ENCODE measurements at regions not wholly inside any gene's neighbourhood (a gene's known extent, or its start where the extent isn't known, plus 50 kb on each side); places are given as distances from the start of the nearest gene placed in this dataset.

DNA sequence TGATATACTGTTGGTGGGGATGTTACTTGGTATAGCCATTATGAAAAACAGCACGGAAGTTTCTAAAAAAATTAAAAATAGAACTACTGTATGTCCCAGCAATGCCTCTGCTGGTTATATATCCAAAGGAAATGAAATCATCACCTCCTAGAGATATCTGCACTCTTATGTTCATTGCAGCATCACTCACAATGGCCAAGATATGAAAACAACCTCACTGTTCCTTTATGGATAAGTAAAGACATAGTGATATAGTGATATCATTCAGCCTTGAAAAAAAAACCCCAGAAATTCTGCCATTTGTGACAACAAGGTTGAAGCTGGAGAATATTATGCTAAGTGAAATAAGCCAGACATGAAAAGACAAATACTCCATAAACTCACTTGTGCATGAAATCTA lies 543.8 kb upstream of the SLIT2 start:
- no peak for DNase-seq (ENCODE audit: low read depth)
- H3K4me3 ChIP-seq (ENCODE audit: low read depth, low read length): no peak overlapping the region
- TF ChIP-seq, protein P1, sequence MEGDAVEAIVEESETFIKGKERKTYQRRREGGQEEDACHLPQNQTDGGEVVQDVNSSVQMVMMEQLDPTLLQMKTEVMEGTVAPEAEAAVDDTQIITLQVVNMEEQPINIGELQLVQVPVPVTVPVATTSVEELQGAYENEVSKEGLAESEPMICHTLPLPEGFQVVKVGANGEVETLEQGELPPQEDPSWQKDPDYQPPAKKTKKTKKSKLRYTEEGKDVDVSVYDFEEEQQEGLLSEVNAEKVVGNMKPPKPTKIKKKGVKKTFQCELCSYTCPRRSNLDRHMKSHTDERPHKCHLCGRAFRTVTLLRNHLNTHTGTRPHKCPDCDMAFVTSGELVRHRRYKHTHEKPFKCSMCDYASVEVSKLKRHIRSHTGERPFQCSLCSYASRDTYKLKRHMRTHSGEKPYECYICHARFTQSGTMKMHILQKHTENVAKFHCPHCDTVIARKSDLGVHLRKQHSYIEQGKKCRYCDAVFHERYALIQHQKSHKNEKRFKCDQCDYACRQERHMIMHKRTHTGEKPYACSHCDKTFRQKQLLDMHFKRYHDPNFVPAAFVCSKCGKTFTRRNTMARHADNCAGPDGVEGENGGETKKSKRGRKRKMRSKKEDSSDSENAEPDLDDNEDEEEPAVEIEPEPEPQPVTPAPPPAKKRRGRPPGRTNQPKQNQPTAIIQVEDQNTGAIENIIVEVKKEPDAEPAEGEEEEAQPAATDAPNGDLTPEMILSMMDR (conservative IDR thresholded peaks at IDR 0.05; ENCODE audit: low read depth, low read length): no peak

DNA sequence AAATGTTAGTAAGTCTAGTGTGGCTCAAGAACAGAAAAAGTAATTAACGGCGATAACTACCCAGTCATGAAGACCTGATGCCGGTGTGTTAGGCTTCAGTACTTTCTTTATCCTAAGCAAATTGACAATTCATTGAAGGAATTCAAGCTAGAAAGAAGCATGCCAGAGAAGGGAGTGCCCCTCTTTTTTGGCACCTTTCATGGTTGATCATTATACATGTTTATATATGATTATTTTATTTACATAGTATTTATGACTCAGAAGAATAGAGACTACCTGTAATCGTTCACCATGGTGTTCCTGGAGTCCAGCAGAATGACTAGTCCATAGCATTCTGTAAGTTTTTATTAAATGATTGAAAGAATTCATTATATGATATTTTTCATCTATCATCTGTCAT lies 548.3 kb upstream of the SLIT2 start:
- no peak overlapping the region for H3K4me3 ChIP-seq (ENCODE audit: low read depth, low read length)
- no peak for DNase-seq (ENCODE audit: low read depth)
- TF ChIP-seq, protein P1 (conservative IDR thresholded peaks at IDR 0.05; ENCODE audit: low read depth, low read length): no peak

DNA sequence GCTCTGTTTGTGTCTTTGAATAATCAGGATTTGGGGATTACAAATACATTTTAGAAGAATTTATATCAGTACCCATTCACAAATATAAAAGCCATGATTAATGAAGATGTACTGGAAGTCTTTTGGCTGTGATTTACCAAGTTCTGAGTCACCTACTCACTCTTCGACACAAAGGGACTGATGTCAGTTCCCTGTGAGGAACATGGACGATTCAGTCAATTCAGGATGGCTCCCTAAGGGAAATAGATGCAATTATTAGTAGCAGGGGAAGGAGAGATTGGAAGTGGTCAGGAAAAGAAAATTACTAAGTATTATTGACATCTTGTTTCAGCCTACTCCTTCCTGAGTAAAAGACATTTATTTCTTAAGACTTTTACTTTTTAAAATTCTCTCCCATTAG lies 550.7 kb upstream of the SLIT2 start:
- TF ChIP-seq, protein P1 (conservative IDR thresholded peaks at IDR 0.05; ENCODE audit: low read depth, low read length): no peak
- no peak for DNase-seq (ENCODE audit: low read depth)
- H3K4me3 ChIP-seq (ENCODE audit: low read depth, low read length): no peak overlapping the region

DNA sequence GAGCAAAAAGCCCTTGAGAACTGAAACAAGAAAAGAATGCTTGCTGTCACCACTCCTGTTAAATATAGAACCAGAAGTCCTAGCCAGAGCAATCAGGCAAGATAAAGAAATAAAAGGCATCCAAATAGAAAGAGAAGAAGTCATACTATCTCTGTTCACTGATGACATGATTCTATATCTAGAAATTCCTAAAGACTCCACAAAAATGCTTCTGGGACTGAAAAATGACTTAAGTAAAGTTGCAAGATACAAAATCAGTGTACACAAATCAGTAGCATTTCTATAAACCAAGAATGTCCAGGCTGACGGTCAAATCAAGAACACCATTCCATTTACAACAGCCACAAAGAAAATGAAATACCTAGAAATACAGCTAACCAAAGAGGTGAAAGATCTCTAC lies 552.7 kb upstream of the SLIT2 start:
- TF ChIP-seq, protein P1 (conservative IDR thresholded peaks at IDR 0.05; ENCODE audit: low read depth, low read length): no peak
- no peak overlapping the region for H3K4me3 ChIP-seq (ENCODE audit: low read depth, low read length)
- DNase-seq (ENCODE audit: low read depth): no peak

DNA sequence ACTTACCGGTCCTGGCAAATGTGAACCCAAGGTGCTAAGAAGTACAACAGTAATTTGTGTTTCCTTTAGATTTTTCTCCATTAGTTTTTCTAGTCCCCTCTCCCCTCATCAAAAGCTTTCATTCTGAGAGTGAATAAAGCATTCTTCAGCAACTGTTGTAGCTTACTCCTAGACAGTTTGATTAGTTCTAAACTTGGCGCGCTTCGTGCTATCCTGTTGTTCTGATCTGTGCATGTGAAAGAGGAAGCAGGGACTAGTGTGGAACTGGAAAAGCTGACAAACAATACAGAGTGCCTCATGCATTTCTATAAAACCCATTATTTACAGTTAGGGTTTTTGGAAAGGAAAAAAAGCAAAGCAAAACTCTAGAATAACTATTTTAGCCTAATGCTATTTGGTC lies 556.9 kb upstream of the SLIT2 start:
- TF ChIP-seq, protein P1 (conservative IDR thresholded peaks at IDR 0.05; ENCODE audit: low read depth, low read length): no peak
- no peak for DNase-seq (ENCODE audit: low read depth)
- no peak overlapping the region for H3K4me3 ChIP-seq (ENCODE audit: low read depth, low read length)

DNA sequence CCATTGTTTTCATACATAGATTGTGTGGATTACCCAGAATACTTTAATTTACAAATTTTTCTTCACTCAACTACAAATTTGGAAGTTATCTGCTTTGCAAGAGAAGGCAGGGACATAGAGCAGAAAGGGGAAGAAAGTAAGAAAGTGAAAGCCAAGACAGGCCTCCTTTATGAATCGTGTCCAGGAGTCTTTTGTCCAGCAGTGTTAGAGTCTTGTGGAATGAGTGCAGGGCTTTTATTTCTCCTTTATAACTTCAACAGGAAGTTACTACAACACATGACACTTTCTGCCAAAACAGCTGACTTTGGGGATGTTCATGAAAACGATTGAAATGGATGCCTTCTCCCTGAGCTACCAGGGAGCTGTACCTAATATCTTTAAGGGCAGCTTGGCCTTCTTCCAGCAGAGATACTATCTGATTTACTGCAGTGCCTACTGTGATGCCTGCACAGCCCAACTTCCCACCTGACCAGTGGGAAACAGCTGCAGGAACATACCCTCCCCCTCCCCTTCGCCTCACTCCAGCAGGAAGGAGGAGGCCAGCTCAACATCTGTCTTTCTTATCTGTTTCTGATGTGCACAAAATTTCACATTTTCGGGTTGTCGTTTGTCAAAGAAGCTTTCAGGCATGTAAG lies 557.7 kb upstream of the SLIT2 start:
- DNase-seq (ENCODE audit: low read depth): peak; percentile 30
- H3K4me3 ChIP-seq (ENCODE audit: low read depth, low read length): no peak overlapping the region
- TF ChIP-seq, protein P1 (conservative IDR thresholded peaks at IDR 0.05; ENCODE audit: low read depth, low read length): no peak

DNA sequence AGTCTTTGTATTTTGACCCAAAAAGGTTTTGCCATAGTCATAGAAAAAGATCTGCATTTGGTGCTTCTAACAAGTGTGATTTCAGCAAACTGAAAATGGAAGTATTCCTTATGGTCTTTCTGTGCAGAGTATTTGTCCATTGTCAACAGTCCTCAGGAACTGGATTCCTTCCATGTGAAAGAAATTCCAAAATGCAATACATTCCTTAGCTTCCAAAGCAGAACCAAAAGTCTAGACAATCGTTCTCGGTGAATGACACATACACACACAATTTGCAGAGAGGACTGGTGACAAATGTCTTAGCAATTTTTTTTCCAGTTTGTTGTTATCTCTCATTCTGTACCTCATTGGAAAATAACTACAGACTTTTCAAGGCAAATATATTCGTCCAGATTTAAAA lies 562.2 kb upstream of the SLIT2 start:
- TF ChIP-seq, protein P1 (conservative IDR thresholded peaks at IDR 0.05; ENCODE audit: low read depth, low read length): no peak
- no peak overlapping the region for H3K4me3 ChIP-seq (ENCODE audit: low read depth, low read length)
- DNase-seq (ENCODE audit: low read depth): peak; percentile 72

Measured in choroid plexus epithelial cell (primary cell).